Panc1 (cell line): ENCODE measurements at regions not wholly inside any gene's neighbourhood (a gene's known extent, or its start where the extent isn't known, plus 50 kb on each side); places are given as distances from the start of the nearest gene placed in this dataset.

Experiments used
- ATAC-seq: fragments of 200-7000 bp; cut with Tn5 transposase; 2 replicates; pipeline ENCODE4 v1.9.1; 2020; ENCODE audit warnings: mild to moderate bottlenecking, moderate library complexity
- BruUV-seq: library from RNA; stranded (reverse); fragments of 400-500 nt; replicated peaks from 2 replicates; lab custom pipeline; 2021; lab: Mats Ljungman, UMichigan
- CTCF ChIA-PET: fragments of 300-600 bp; sonication (Branson Sonifier 250); formaldehyde crosslinking; loops from one replicate; lab custom pipeline; 2022; ENCODE audit warnings: antibody characterized with exemption; lab: Charles Lee
- POLR2A ChIA-PET: fragments of 300-600 bp; sonication (Branson Sonifier 250); formaldehyde crosslinking; loops from one replicate; lab custom pipeline; 2022; ENCODE audit warnings: antibody characterized with exemption; lab: Charles Lee
- DNase-seq: peaks from one replicate; pipeline ENCODE4 v3.0.0-alpha.2; 2010; ENCODE audit warnings: low read depth, low spot score
- H3K27ac ChIP-seq: 2 replicates; pipeline ENCODE4 v1.5.1; 2011; ENCODE audit warnings: mild to moderate bottlenecking, low read length, inconsistent platforms
- H3K27me3 ChIP-seq: fragments of 200-500 bp; sonication (Bioruptor generic); 2 replicates; pipeline ENCODE4 v1.6.0; 2014; ENCODE audit warnings: low read length, inconsistent platforms; ENCODE audit not compliant: control insufficient read depth, insufficient read depth
- H3K36me3 ChIP-seq: fragments of 200-500 bp; sonication (Bioruptor generic); 2 replicates; pipeline ENCODE4 v1.5.1; 2014; ENCODE audit warnings: inconsistent platforms, mild to moderate bottlenecking, low read length, moderate library complexity; ENCODE audit not compliant: control insufficient read depth, insufficient read depth
- H3K4me1 ChIP-seq: 2 replicates; pipeline ENCODE4 v1.5.1; 2011; ENCODE audit warnings: inconsistent platforms, mild to moderate bottlenecking, low read length, moderate library complexity; ENCODE audit not compliant: control insufficient read depth, insufficient read depth
- H3K4me3 ChIP-seq, 2 experiments: 2 replicates each; pipeline ENCODE4 v1.5.1; 2011 to 2012; ENCODE audit warnings: low read depth in 2 of 2, low read length in 2 of 2, mild to moderate bottlenecking in 2 of 2, inconsistent platforms in 1 of 2, moderate library complexity in 1 of 2
- H3K9me3 ChIP-seq: fragments of 200-500 bp; sonication (Bioruptor generic); 2 replicates; pipeline ENCODE4 v1.5.1; 2014; ENCODE audit warnings: low read depth, mild to moderate bottlenecking, inconsistent platforms, low read length, moderate library complexity; ENCODE audit not compliant: control insufficient read depth, insufficient read depth
- CTCF ChIP-seq: fragments of 450-650 bp; IDR thresholded peaks from 2 replicates; pipeline ENCODE4 v1.5.1; 2017; ENCODE audit warnings: mild to moderate bottlenecking
- POLR2AphosphoS5 ChIP-seq: IDR thresholded peaks from 2 replicates; pipeline ENCODE4 v1.6.1; 2012; ENCODE audit warnings: mild to moderate bottlenecking, low read depth, low read length, moderate library complexity
- SIN3A ChIP-seq: IDR thresholded peaks from 2 replicates; pipeline ENCODE4 v1.6.1; 2012; ENCODE audit warnings: low read depth, mild to moderate bottlenecking, low read length, moderate library complexity, borderline replicate concordance; ENCODE audit not compliant: insufficient read depth
- TCF7L2 ChIP-seq: IDR thresholded peaks from 2 replicates; pipeline ENCODE4 v1.6.1; 2011; ENCODE audit warnings: mild to moderate bottlenecking, low read depth, low read length, inconsistent platforms
- in situ Hi-C: cut with HindIII; loops from 2 replicates; pipeline ENCODE4 v1.10.0; 2016; ENCODE audit warnings: low sequenced_read_pairs, low pct_unique_long_range_greater_than_20kb
- intact Hi-C: fragments of 100-400 bp; cut with micrococcal nuclease; formaldehyde crosslinking; loops from one replicate; pipeline ENCODE4 v1.10.0; 2022; ENCODE audit not compliant: unreplicated experiment
- TF ChIP-seq, protein P1 (sequence below), 2 experiments: IDR thresholded peaks; 2 replicates each; pipeline ENCODE4 v1.6.1; 2011 to 2012; ENCODE audit warnings: low read depth in 2 of 2, control low read depth in 1 of 2, low read length in 1 of 2, mild to moderate bottlenecking in 1 of 2, moderate library complexity in 1 of 2; ENCODE audit not compliant: insufficient read depth in 1 of 2

GRCh38 chr7:25964483-25964991 is 187.5 kb upstream of the NFE2L3 start:
- no TSS peak for BruUV-seq
- intact Hi-C loops (no loop called here), in situ Hi-C loops (no loop called here)
- ChIA-PET POLR2A (no interaction called here), CTCF (no interaction called here)
- Histone ChIP-seq H3K4me1 (no peaks in the 10 kb centered on the region), H3K9me3 (no peaks in the 10 kb centered on the region), H3K27ac (no peak overlapping the region), H3K27me3 (peaks cover 34% of the 10 kb centered on the region), H3K36me3 (no peaks in the 10 kb centered on the region), H3K4me3 (no peak overlapping the region)
- no peak for TF ChIP-seq TCF7L2
- no peak for TF ChIP-seq SIN3A
- TF ChIP-seq CTCF, result no peak
- no peak for TF ChIP-seq POLR2AphosphoS5
- TF ChIP-seq, protein P1, sequence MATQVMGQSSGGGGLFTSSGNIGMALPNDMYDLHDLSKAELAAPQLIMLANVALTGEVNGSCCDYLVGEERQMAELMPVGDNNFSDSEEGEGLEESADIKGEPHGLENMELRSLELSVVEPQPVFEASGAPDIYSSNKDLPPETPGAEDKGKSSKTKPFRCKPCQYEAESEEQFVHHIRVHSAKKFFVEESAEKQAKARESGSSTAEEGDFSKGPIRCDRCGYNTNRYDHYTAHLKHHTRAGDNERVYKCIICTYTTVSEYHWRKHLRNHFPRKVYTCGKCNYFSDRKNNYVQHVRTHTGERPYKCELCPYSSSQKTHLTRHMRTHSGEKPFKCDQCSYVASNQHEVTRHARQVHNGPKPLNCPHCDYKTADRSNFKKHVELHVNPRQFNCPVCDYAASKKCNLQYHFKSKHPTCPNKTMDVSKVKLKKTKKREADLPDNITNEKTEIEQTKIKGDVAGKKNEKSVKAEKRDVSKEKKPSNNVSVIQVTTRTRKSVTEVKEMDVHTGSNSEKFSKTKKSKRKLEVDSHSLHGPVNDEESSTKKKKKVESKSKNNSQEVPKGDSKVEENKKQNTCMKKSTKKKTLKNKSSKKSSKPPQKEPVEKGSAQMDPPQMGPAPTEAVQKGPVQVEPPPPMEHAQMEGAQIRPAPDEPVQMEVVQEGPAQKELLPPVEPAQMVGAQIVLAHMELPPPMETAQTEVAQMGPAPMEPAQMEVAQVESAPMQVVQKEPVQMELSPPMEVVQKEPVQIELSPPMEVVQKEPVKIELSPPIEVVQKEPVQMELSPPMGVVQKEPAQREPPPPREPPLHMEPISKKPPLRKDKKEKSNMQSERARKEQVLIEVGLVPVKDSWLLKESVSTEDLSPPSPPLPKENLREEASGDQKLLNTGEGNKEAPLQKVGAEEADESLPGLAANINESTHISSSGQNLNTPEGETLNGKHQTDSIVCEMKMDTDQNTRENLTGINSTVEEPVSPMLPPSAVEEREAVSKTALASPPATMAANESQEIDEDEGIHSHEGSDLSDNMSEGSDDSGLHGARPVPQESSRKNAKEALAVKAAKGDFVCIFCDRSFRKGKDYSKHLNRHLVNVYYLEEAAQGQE (IDR thresholded peaks at IDR 0.05; ENCODE audit: insufficient read depth in 1 of 2, low read depth in 2 of 2, low read length in 1 of 2), result no peak
- no peak for DNase-seq
- no peak for ATAC-seq

GRCh38 chr7:25965405-25966123 is 186.4 kb upstream of the NFE2L3 start:
- no peak overlapping the region for H3K4me3 ChIP-seq
- in situ Hi-C loops, result no loop called here
- H3K27me3 ChIP-seq, result peaks cover 34% of the 10 kb centered on the region
- ATAC-seq (no peak), DNase-seq (no peak)
- ChIA-PET POLR2A (no interaction called here), CTCF (no interaction called here)
- no peaks in the 10 kb centered on the region for H3K4me1 ChIP-seq
- no peaks in the 10 kb centered on the region for H3K9me3 ChIP-seq
- BruUV-seq, result no TSS peak
- H3K27ac ChIP-seq, result no peak overlapping the region
- intact Hi-C loops, result no loop called here
- H3K36me3 ChIP-seq, result no peaks in the 10 kb centered on the region
- TF ChIP-seq POLR2AphosphoS5, result no peak
- no peak for TF ChIP-seq CTCF
- no peak for TF ChIP-seq TCF7L2
- no peak for TF ChIP-seq SIN3A
- TF ChIP-seq, protein P1 (IDR thresholded peaks at IDR 0.05; ENCODE audit: insufficient read depth in 1 of 2, low read depth in 2 of 2, low read length in 1 of 2), result no peak
